GM12872 (cell line): ENCODE measurements at regions not wholly inside any gene's neighbourhood (a gene's known extent, or its start where the extent isn't known, plus 50 kb on each side); places are given as distances from the start of the nearest gene placed in this dataset.

Experiments
- CTCF ChIP-seq: IDR thresholded peaks from 3 replicates; pipeline ENCODE4 v1.5.1; 2011; ENCODE audit warnings: low read depth, mild to moderate bottlenecking, low read length, moderate library complexity; ENCODE audit not compliant: insufficient read depth

- no peak for TF ChIP-seq CTCF
These were observed 839.4 kb upstream of the LCORL start for GRCh38 chr4:18860836-18861530.

DNA sequence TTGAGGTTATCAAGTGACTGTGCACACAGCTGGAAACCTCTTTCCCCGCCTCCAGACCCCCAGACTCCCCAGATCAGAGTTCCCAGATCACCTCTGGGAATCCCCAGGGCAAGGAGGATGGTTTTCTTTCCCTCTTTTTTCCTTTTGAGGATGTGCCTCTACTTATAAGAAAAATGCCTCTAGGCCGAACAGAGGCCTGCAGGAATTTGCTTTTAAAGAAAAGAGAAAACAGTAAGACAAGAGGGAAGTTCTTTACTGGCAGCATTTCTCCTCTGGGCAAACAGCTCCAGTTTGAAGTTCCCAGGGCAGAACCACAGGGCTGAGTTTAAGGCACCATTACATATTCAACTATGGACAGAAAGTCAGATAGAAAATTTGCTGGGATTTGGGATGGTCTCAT is 837.9 kb upstream of the LCORL start:
- no peak for TF ChIP-seq CTCF

- no peak for TF ChIP-seq CTCF
These were observed 836.8 kb upstream of the LCORL start for GRCh38 chr4:18858229-18858922.

GRCh38 chr4:18850867-18851266 is 829.3 kb upstream of the LCORL start:
- TF ChIP-seq CTCF, result no peak

DNA sequence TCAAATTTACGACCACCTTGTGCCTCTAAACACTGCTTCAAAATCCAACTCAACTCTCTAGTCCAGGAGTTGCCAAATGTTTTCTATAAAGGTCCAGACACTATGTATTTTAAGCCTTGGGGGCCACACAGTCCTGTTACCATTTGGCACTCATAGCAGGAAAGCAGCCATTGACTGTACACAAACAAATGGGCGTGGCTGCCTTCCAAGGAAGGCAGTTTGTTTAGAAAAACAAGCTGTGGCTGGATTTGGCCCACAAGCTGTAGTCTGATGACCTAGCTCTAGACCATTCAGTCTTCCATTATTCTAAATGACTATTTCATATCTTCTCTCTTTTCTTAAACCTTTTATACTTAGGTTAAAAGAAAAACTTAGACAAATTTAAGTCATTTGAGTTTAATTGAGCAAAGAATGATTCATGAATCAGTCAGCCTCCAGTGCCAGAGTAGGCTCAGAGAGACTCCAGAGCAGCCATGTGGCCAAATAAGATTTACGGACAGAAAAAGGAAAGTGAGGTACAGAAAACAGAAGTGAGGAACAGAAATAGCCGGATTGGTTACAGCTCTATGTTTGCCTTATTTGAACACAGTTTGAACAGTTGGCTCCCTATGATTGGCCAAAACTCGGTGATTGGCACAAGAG is 825.8 kb upstream of the LCORL start:
- no peak for TF ChIP-seq CTCF

GRCh38 chr4:18846313-18846712 is 824.8 kb upstream of the LCORL start:
- no peak for TF ChIP-seq CTCF

DNA sequence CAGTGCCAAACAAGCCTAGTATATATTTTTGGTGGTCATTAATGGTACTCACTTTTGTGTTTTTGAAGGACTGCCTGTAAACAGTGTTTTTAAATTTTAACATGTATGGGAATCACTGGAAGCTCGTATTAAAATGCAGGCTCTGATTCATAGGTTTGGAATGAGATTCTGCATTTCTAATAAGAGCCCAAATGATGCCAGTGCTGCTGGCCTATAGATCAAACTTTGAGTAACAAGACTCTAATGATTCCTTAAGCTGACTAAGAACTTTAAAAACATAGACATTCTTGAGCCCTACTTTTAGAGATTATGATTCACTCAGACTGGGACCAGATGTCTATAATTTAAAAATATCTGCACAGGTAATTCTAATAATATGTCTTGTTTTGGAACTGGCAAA is 823.2 kb upstream of the LCORL start:
- TF ChIP-seq CTCF, result no peak
